HepG2 (cell line): ENCODE measurements at regions not wholly inside any gene's neighbourhood (a gene's known extent, or its start where the extent isn't known, plus 50 kb on each side); places are given as distances from the start of the nearest gene placed in this dataset.

Experiments
- EEA1 ChIP-seq: sonication (generic); formaldehyde crosslinking; IDR thresholded peaks from 2 replicates; pipeline ENCODE4 v1.5.1; 2020; ENCODE audit warnings: mild to moderate bottlenecking, missing genetic modification reagents, borderline replicate concordance
- EED ChIP-seq: sonication (generic); formaldehyde crosslinking; IDR thresholded peaks from 2 replicates; pipeline ENCODE4 v1.5.0; 2020; ENCODE audit warnings: mild to moderate bottlenecking, missing genetic modification reagents
- GATAD2A ChIP-seq: IDR thresholded peaks from 2 replicates; pipeline ENCODE4 v1.6.1; 2016
- GMEB2 ChIP-seq: IDR thresholded peaks from 2 replicates; pipeline ENCODE4 v1.6.1; 2016; ENCODE audit warnings: missing biosample characterization, missing genetic modification reagents, low read depth
- GZF1 ChIP-seq: sonication (generic); formaldehyde crosslinking; IDR thresholded peaks from 2 replicates; pipeline ENCODE4 v1.5.1; 2020; ENCODE audit warnings: mild to moderate bottlenecking, missing genetic modification reagents
- ISX ChIP-seq: sonication (generic); formaldehyde crosslinking; conservative IDR thresholded peaks from 2 replicates; pipeline ENCODE4 v1.5.0; 2020; ENCODE audit warnings: missing genetic modification reagents
- MBNL3 ChIP-seq: fragments of 250-450 bp; sonication (Bioruptor Pico); conservative IDR thresholded peaks from 2 replicates; pipeline ENCODE4 v1.8.0; 2022; ENCODE audit warnings: mild to moderate bottlenecking, inconsistent platforms
- MXI1 ChIP-seq: IDR thresholded peaks from 3 replicates; pipeline ENCODE4 v1.6.1; 2012; ENCODE audit warnings: low read depth, low read length, inconsistent platforms, borderline replicate concordance
- NFKBIZ ChIP-seq: IDR thresholded peaks from 2 replicates; pipeline ENCODE4 v1.6.1; 2018; ENCODE audit warnings: missing genetic modification reagents, missing compliant biosample characterization
- PHB2 ChIP-seq: fragments of 450-650 bp; IDR thresholded peaks from 2 replicates; pipeline ENCODE4 v1.6.1; 2018; ENCODE audit not compliant: partially characterized antibody
- PTBP1 ChIP-seq: fragments of 200-400 bp; formaldehyde crosslinking; IDR thresholded peaks from 2 replicates; pipeline ENCODE4 v1.6.1; 2018; ENCODE audit warnings: low read length, low read depth; ENCODE audit not compliant: poor library complexity, severe bottlenecking
- RORA ChIP-seq: sonication (generic); formaldehyde crosslinking; IDR thresholded peaks from 2 replicates; pipeline ENCODE4 v1.5.0; 2020; ENCODE audit warnings: mild to moderate bottlenecking, missing genetic modification reagents, moderate library complexity
- SAFB2 ChIP-seq: sonication (generic); formaldehyde crosslinking; IDR thresholded peaks from 2 replicates; pipeline ENCODE4 v1.5.1; 2020; ENCODE audit warnings: missing genetic modification reagents, low read depth, mild to moderate bottlenecking, borderline replicate concordance
- ZBTB8A ChIP-seq: sonication (generic); formaldehyde crosslinking; IDR thresholded peaks from 2 replicates; pipeline ENCODE4 v1.4.0; 2020; ENCODE audit warnings: mild to moderate bottlenecking, low read depth, missing genetic modification reagents, borderline replicate concordance
- ZFAT ChIP-seq: sonication (generic); formaldehyde crosslinking; conservative IDR thresholded peaks from 2 replicates; pipeline ENCODE4 v1.8.1; 2023; ENCODE audit warnings: missing genetic modification reagents, inconsistent platforms
- ZFX ChIP-seq: sonication (generic); formaldehyde crosslinking; IDR thresholded peaks from 2 replicates; pipeline ENCODE4 v1.4.0; 2020; ENCODE audit warnings: mild to moderate bottlenecking, low read depth, missing genetic modification reagents, moderate library complexity
- ZNF317 ChIP-seq: sonication (generic); formaldehyde crosslinking; IDR thresholded peaks from 2 replicates; pipeline ENCODE4 v1.5.0; 2020; ENCODE audit warnings: mild to moderate bottlenecking, missing genetic modification reagents
- ZNF382 ChIP-seq: sonication (generic); formaldehyde crosslinking; IDR thresholded peaks from 2 replicates; pipeline ENCODE4 v1.5.0; 2020; ENCODE audit warnings: missing genetic modification reagents, mild to moderate bottlenecking, borderline replicate concordance
- ZNF512 ChIP-seq: sonication (generic); formaldehyde crosslinking; IDR thresholded peaks from 2 replicates; pipeline ENCODE4 v1.4.0; 2020; ENCODE audit warnings: mild to moderate bottlenecking, missing genetic modification reagents
- ZNF784 ChIP-seq: sonication (generic); formaldehyde crosslinking; IDR thresholded peaks from 2 replicates; pipeline ENCODE4 v1.5.1; 2020; ENCODE audit warnings: missing genetic modification reagents, mild to moderate bottlenecking, borderline replicate concordance
- TF ChIP-seq, protein P1 (sequence below): sonication (generic); formaldehyde crosslinking; IDR thresholded peaks from 2 replicates; pipeline ENCODE4 v1.4.0; 2020; ENCODE audit warnings: missing genetic modification reagents
- TF ChIP-seq, protein P2 (sequence below): sonication (generic); formaldehyde crosslinking; IDR thresholded peaks from 2 replicates; pipeline ENCODE4 v1.8.1; 2023; ENCODE audit warnings: mild to moderate bottlenecking, missing genetic modification reagents, borderline replicate concordance
- TF ChIP-seq, protein P3 (sequence below): IDR thresholded peaks from 2 replicates; pipeline ENCODE4 v1.6.1; 2012; ENCODE audit warnings: inconsistent platforms
- TF ChIP-seq, protein P4 (sequence below): sonication (generic); formaldehyde crosslinking; conservative IDR thresholded peaks from 2 replicates; pipeline ENCODE4 v1.8.0; 2022; ENCODE audit warnings: missing genetic modification reagents

DNA sequence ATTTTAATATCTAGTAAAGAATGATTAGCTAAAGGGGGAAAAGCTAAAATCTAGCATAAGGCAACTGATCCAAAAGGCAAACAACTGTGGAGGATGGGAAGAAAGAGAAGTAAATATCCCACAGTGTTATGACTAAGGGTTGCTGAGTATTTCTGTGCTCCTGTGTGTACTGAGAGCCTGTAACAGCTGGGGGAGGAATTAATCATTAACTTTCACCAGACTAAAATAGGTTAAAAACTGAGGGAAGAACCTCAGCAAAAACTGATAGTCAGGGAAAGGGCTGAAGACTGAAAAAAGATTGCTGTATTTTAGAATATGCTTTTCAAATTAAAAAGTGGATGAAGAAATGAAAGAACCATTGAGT lies 365.9 kb downstream of the CXXC4 start (continued):
- no peak for TF ChIP-seq EED (CRISPR knock-in tag)
- TF ChIP-seq MXI1: no peak
- TF ChIP-seq ZNF317 (CRISPR knock-in tag): no peak
- TF ChIP-seq SAFB2 (CRISPR knock-in tag): no peak
- TF ChIP-seq EEA1: no peak
- no peak for TF ChIP-seq GZF1
- no peak for TF ChIP-seq ZNF512 (CRISPR knock-in tag)
- no peak for TF ChIP-seq ISX
- TF ChIP-seq GATAD2A (CRISPR knock-in tag): peak; percentile 73
- TF ChIP-seq NFKBIZ (CRISPR knock-in tag): no peak
- no peak for TF ChIP-seq RORA (CRISPR knock-in tag)
- no peak for TF ChIP-seq PHB2
- no peak for TF ChIP-seq MBNL3 (CRISPR knock-in tag)
- TF ChIP-seq ZNF382 (CRISPR knock-in tag): no peak
- no peak for TF ChIP-seq PTBP1
- TF ChIP-seq, protein P1, sequence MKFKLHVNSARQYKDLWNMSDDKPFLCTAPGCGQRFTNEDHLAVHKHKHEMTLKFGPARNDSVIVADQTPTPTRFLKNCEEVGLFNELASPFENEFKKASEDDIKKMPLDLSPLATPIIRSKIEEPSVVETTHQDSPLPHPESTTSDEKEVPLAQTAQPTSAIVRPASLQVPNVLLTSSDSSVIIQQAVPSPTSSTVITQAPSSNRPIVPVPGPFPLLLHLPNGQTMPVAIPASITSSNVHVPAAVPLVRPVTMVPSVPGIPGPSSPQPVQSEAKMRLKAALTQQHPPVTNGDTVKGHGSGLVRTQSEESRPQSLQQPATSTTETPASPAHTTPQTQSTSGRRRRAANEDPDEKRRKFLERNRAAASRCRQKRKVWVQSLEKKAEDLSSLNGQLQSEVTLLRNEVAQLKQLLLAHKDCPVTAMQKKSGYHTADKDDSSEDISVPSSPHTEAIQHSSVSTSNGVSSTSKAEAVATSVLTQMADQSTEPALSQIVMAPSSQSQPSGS (CRISPR knock-in tag): peak; percentile 55; the same call in 1 of the 2 replicates
- TF ChIP-seq ZFAT (CRISPR knock-in tag): no peak
- TF ChIP-seq, protein P2, sequence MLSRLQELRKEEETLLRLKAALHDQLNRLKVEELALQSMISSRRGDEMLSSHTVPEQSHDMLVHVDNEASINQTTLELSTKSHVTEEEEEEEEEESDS: no peak
- no peak for TF ChIP-seq ZFX (CRISPR knock-in tag)
- TF ChIP-seq ZNF784 (CRISPR knock-in tag): no peak
- TF ChIP-seq, protein P3, sequence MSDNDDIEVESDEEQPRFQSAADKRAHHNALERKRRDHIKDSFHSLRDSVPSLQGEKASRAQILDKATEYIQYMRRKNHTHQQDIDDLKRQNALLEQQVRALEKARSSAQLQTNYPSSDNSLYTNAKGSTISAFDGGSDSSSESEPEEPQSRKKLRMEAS: no peak
- TF ChIP-seq, protein P4, sequence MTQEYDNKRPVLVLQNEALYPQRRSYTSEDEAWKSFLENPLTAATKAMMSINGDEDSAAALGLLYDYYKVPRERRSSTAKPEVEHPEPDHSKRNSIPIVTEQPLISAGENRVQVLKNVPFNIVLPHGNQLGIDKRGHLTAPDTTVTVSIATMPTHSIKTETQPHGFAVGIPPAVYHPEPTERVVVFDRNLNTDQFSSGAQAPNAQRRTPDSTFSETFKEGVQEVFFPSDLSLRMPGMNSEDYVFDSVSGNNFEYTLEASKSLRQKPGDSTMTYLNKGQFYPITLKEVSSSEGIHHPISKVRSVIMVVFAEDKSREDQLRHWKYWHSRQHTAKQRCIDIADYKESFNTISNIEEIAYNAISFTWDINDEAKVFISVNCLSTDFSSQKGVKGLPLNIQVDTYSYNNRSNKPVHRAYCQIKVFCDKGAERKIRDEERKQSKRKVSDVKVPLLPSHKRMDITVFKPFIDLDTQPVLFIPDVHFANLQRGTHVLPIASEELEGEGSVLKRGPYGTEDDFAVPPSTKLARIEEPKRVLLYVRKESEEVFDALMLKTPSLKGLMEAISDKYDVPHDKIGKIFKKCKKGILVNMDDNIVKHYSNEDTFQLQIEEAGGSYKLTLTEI (CRISPR knock-in tag): no peak
- no peak for TF ChIP-seq GMEB2 (CRISPR knock-in tag)
- TF ChIP-seq ZBTB8A: no peak
